Endometrium (tissue), 2 donors: ENCODE measurements at regions not wholly inside any gene's neighbourhood (a gene's known extent, or its start where the extent isn't known, plus 50 kb on each side); places are given as distances from the start of the nearest gene placed in this dataset.

Source experiments
- FAIRE-seq: peaks from 2 replicates; lab custom pipeline; 2012; peaks lifted over from hg19 to GRCh38; lab: Jason Lieb, UNC
- donor health status: control.
- donor health status: control.

DNA sequence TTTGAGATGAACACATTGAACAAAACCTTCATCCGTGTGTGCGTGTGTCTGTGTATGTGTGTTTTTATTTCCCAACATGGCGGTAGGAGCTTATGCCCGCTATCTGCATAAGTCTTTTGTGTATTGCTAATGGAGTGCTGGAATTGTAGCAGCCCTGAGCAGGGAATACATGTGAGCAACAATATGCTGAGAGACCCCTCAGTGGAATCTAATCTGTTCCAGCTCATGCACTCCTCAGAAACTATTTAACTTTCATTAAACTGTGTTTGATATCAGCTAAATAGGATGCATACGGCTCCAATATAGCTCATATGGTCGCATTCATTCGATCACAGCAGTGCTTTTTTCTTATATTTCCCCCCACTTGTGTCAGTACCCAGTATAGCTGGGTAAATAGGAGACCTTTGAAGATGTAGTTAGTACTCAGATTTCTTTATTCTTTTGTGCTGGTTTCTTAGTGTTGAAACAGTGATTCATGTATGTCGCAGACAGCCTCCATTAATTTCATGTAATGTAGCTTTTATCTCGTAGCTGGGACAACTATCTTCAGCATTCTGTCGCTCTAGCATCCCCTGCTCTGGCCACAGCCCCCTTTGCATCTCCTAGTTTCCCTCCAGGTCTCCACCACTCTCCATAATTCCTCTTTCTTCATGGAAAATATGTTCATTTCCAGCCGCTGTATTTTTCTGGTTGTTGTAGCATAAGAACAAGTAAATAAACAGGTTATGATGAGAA lies 891.2 kb downstream of the BCL11A start:
- no peak for FAIRE-seq

DNA sequence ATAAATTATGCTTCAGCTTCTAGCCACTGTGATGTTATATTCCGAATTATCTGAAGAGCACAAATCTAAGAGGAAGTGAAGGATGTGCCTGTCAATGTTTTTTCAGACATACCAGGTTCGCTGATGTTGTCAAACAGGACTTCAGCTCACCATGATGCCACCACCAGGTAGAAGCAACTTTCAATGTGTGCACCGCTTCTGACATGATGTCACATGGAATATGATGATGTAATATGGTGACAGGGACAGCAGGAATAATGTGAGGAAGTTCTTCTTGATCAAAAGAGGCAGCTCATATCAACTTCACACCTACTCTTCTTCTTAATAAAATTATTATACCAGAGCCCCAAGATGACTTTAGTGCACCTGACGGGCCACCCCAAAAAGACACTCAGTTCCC lies 893.2 kb downstream of the BCL11A start:
- no peak for FAIRE-seq

DNA sequence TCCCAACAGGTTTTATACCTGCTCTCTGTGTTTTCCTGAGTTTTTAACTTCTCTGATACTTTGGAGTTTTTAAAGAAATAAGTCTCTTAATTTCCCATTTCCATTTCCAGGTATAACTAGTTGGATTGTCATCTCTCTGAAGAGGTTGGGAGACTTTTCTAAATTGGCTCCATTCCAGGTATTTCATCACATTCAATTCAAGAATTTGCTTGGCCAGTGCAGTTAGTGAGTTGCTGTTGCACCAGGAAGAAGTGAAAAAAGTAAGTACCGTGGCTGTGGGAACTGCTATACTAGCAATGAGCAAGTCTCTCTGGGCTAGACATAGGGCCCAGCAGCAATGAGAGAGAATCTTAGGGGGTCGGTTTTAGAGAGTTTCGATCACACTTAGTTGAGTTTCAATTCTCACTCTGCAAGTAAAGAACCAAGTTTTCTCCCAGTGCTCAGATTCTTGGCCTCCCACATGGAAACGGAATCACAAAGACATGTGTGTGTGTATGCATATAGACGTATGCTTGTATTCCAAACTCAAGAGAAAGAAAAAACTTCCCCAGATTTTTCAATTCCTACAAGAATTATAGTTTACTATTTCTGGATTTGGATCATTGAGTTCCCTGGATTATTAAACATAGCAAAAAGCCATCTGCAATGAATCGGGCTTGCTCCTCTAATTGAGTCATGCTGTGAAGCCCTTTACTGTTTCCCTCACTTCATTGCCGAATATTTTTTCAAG lies 894.4 kb downstream of the BCL11A start:
- no peak for FAIRE-seq

DNA sequence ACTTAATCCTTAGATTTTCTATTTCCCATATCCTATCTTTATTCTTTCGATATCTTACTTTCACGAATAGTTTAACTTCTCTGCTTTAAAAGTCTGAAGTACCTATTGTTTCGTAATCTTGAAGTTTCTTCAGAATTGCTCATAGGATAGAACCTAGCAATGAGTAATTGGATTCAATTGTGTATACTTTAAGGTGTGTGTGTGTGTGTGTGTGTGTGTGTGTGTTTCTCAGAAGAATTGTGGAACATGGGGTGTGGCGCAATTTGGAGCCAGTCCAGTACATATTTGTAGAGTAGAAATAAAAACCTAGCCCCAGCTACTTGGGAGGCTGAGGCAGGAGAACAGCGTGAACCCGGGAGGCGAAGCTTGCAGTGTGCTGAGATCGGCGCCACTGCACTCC lies 897.6 kb downstream of the BCL11A start:
- FAIRE-seq = no peak

DNA sequence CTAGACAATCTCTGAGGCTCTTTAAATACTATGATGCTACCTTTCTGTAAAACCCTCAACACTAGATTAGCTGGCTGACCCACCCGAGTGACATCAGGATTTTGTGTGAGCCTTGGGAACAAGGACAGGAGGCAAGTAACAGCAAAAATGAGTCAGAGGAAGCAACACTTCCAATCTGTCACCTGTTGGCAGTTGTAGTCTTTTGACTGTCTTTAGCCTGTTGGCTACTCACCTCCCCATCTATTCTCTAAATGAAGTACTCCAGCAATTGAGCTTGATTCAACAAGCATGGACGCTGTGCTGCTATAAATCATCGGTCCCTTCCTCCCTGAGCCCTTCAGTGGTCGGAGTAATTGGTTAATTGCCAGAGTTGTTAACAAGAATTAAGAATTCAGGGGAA lies 898.7 kb downstream of the BCL11A start:
- no peak for FAIRE-seq

DNA sequence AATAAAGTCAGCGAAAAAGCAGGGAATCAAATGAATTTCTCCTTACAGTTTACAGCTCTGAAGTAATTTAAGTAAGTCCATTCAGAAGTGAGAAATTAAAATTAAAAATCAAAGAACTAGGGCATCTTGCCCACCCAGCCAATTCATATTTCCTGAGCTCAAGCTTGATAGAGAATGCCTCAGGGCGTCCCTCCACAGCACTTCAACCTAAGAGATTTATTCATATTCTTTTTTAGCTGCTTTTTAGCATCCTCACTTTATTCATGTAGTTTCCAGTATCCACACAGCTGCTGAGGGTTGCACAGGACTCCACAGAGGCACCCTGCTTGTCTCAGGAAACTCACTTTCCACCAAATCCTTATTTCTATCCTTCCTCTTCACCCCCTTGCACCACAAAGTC lies 900.3 kb downstream of the BCL11A start:
- FAIRE-seq = no peak

DNA sequence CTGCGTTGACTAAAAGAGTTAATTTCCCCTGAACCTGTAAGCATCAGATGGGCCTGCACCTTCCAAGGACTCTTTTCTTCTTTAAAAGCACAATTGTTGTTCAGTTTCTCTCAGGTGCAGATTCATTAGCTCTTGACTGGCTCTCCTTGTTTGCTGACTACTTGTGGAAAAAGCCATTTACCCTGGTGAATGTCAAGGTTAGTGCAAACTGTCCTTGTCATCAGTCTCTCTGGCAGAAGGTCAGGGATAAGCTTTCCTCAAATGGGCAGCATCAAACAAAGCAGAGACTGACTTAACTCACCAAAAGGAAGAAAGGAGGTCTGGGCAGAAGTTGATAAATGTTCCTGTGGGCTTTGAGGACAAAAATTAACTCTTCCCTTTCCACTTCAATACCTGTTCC lies 922.7 kb downstream of the BCL11A start:
- FAIRE-seq = no peak

DNA sequence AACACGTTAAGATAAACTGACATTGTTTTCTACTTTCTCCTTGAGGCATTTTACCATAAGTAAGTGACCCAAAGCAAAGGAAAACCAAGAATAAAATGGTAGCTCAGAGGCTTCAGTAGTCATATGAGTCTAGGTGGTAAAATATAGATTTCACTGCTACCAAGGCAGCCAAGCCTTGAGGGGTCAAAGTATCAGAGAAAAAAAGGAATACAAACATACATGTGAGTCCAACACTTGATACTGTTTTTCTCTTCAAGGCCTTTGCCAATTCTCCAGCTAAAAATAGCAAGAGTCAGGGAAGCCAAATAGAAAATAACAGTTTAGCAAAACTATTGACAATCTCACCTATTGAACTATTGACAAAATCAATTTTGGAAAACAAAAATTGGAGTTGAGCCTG lies 925.9 kb downstream of the BCL11A start:
- FAIRE-seq = no peak

DNA sequence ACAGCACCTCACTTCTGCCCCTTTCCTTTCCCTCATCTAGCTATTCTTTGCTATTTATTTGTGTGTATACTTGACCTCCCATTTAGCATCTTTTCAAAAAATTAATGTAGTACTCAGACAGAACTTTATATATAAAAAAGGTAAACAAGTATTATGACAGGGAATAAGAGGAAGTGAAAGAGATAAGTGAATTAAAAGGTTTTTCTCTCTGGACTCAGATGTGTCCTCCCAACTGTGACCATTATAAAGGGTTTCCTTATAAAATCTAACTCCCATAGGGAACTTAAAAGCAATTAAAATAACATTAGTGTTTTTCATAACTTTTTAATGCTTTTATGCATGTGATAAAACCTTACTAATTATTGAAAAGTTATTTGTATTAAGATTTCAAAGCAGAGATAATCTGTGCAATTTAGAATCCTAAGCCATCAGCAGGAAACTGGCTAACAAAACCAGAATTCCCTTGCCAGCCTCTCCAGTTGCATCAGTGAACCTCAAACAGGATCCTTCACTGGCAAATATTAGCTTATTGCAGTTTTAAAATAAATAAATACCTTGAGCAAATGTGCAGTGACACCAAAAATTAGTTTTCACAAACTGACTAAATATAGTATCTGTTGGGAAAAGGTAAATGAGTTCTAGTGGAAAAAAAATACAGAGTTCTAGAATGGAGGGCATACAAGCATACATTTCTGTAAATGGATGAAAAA lies 930.7 kb downstream of the BCL11A start:
- FAIRE-seq = no peak

DNA sequence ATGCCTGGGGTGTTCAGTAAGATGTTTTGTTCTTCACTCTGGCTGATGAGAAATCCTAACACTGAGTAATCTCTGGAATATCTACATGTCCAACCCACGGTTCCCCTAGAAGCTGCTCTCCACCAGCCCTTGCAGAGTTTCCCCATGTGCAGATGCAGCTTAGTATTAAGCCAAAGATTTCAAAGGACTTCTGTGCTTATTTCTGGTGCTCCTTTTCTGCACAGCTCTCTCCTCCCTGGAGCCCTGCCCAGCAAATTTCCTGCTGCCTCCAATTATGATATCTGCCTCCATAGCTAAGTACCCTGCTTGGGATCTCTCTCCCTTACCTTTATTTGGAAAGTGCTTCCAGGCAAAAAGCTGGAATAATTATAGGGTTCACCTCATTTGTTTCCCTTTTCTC lies 949.3 kb downstream of the BCL11A start:
- FAIRE-seq = no peak

DNA sequence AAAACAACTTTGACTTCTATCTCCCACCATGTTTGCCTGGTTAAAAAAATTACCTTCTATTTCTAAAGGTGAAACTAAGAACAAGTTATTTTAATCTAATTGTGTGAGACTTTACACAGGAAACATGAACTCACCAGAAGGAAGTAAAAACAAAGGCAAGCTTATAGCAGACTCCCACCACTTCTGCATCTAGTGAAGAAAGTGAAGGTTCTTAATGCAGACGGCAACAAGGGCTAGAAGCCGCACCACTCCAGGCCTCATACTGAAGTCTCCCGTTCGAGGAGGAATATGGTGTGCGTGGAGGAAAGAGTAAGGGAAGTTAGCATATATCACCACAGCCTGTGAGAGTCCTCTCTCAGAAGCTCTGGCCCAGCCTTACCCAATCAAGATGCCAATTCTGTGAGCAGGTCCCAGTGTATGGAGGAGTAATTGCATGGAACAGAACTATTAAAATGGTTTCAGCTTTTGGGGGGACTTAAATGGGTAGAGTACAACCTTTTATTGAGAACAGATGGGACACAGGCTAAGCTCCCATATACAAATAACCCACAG lies 958.7 kb downstream of the BCL11A start:
- FAIRE-seq = no peak

DNA sequence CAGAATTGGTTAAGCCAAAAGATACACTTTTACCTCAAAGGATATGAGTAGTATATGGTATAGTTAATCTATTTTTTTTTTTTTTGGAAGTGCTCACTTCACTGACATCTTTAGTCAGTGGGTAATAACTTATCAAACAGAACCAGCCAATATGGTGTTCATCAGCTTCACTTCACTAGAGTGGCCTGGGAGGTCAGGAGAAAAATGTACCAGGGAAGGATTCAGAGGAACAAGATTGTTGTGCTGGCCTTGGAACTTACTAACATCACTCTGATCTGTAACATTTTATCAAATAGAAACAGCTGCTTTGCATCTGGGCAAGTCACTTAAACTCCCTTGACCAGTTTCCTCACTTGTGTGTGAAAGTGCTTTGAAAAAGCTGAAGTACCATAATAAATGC lies 962.7 kb downstream of the BCL11A start:
- no peak for FAIRE-seq

DNA sequence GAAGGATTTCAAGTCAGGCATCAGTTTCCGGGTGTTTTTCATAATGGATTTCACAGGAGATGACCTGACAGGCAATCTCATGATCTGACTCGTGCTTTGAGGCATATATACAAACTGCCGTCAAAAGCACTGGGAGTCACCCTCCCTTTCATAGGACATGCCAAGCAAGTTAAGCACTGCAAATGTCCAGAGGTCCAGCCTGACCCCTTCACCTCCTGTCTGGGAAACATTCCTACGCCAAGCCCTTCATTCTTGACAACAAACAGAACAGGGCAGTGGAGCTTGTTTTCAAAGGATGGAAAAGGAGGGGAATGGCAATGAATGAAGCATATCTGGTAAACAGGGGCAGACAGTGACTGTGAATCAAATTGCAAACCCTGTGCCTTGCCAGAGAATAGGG lies 963.6 kb downstream of the BCL11A start:
- FAIRE-seq = no peak

DNA sequence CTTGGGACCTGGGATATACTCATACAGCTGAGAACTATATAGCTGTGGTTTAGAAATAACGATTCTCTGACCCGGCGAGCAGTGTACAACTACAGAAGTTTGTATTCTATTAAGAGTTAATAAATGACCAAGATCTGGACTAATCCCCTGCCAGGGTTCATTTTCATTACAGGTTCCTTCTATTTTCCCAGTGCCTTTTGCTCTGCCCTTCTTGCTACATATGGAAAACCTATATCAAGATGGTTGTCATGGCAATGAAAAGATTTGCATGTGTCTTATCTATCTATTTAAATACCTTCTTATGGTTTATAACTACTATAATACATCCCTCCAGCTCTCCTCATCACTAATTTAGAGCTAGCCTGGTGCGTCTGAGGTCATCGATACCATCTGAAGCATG lies 965.2 kb downstream of the BCL11A start:
- FAIRE-seq = no peak

DNA sequence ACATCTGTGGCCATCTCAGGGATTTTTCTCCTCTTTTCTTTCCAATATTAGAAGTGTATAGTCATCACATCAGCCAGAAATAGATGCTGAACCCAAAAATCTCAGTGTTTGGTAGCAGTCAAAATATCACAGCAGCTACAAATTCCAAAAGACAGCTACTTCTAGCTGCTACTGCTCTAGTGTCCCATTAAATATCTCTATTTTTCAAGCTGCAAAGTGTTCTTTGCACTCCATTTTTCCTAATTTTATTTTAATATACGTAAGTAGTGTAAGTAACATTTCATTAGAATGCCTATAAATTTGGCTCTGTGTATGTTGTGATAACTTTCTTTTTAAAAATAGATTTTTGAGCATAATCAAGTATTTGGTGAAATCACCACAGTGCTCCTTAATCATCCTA lies 967.3 kb downstream of the BCL11A start:
- FAIRE-seq = no peak

DNA sequence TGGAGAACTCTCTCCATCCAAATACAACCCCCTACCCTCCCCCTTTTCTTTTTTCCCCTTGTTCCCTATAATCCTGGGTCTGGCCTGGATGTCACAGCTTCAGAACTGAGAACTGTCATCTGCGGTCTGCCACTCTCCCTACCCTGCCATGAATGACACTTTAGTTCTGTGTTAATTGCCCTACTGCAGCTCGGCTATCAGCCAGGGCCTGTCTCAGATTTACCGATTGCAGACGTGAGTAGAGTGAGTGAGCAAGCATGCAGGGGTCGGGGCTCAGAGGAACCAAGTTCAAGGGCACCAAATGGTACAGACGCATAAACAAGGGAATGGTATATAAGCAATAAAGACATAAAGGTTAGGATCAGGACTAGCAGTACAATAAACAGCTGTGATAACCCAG lies 967.8 kb downstream of the BCL11A start:
- no peak for FAIRE-seq

DNA sequence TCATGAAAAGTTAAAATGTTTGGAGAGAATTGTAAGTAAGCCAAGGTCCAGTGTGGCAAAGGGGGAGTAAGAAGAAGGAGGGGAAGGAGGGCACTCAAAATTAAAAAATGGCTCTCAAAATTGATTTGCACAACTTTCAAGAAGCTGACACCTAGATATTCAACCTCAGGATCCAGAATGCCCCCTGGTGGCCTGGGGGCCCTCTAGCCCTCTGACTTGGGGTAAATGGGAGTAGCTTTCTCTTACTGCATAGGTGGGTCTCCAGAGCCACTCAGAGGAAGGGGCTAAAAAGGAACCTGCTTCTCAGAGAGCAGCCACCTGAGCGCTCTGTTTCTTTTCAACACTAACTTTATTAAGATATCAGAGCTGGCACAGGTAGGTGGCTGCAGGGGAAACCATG lies 968.5 kb downstream of the BCL11A start:
- no peak for FAIRE-seq

DNA sequence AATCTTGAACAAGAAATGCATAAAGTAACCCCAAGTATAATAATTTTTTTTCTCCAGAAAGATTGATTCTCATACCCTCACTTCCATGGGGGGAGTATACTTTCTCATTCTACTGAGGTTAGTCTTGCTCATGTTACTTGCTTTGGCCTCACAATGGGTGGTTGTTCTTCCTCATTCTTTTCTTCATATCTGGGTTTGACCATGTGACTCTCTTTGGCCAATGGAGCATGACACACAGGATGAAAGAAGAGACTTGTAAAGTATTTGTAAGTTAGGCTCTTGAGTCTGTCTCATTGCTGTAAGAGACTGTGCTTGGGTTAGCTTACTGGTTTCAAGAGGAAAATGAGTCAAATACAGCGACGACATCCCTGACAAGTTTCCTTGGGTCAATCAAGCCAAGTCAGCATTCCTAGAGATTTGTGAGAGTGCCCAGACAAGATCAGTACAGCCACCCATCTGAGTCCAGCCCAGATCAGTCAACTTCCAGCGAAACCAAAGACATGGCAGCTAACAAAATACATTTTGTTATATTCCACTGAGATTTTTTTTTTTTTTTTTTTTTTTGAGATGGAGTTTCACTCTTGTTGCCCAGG lies 970.2 kb downstream of the BCL11A start:
- FAIRE-seq = no peak

DNA sequence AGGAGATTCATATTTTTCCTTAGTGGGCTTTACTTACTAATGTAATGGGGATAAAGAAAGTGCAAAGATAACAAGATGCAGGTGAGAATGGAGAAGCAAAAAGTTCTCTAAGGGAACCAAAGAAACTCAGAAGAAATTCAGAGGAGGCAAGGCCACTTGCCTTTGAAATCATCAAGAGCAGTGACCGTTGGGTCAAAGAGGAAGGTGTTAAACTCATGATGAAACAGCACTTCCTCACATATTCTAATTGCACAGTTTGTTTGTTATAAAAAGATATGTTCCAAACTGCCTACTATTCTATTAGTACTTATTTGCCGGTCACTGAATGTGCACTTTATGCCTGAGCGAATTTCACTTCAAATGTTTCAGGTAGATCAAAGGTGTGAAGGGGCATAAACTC lies 975.1 kb downstream of the BCL11A start:
- no peak for FAIRE-seq

DNA sequence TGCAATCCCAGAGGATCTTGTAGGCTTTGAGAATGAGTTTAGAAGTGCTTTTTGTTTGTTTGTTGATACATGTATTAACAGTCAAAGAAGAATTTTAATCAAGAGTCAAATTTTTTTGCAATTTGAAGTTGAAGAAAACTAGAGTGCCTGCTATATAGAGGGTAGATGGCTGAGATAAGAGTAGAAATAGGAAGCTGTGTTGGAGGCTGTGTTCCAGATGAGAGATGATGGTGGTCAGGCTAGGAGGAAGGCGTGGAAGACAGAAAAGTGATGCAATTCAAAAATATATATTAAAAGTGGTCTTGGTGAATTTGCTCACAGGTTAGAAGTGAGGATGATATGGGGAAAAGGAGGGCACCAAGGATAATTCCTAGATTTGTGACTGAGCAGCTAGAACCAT lies 978.3 kb downstream of the BCL11A start:
- FAIRE-seq = no peak

DNA sequence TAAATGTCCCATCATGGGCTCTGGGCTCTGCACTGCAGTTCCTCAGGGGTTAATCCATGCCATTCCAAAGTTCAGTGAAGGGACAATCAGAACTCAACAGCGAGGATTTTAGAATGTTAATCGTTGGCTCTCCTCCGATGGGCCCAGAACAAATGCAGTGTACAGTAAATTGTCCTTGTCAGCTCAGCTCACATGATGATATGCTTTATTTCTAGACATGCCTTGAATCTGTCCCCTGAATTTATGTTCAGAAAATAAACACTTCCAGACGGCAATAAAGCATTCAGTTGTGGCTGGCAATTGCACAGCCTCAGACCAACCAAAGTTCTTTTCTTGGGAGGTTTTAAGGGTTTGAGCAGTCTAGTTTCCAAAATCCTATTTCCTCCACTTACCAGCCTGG lies 981.2 kb downstream of the BCL11A start:
- FAIRE-seq = no peak

DNA sequence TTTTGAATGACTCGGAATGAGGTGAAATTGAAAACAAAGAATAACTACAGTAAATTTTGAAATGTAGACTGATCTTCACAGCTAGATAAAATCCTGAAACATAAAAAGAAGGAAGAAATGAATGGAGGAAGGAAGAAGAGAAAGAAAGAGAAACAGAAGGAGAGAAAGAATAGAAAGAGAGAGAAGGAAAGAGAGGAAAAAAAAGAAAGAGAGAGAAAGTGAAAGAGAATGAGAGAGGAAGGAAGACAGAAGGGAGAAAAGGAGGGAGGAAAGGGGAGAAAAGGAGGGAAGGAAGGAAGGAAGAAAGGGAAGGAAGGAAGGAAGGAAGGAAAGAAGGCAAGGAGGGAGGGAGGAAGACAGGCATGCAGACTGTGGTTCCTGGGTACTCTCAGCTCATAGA lies 982.6 kb downstream of the BCL11A start:
- no peak for FAIRE-seq

DNA sequence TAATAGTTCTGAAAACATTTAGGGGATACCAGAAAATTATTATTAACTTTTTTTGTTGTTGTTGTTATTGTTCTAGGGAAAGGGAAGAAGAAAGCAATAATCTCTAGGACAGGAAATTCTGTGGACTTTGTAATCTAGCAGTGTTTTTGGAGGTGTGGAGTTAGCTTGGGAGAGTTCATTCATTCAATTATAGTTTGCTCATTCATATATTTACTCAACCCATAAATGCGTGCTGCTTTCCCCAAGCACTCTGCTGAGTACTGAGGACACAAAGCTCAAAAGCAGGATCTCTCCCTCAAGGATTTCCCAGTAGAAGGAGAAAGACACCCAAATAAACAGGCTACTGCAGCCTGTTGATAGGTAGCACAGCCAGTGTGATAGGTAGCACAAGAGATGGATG lies 984.3 kb downstream of the BCL11A start:
- no peak for FAIRE-seq
